ENCODE measurements at regions not wholly inside any gene's neighbourhood (a gene's known extent, or its start where the extent isn't known, plus 50 kb on each side); places are given as distances from the start of the nearest gene placed in this dataset.

DNA sequence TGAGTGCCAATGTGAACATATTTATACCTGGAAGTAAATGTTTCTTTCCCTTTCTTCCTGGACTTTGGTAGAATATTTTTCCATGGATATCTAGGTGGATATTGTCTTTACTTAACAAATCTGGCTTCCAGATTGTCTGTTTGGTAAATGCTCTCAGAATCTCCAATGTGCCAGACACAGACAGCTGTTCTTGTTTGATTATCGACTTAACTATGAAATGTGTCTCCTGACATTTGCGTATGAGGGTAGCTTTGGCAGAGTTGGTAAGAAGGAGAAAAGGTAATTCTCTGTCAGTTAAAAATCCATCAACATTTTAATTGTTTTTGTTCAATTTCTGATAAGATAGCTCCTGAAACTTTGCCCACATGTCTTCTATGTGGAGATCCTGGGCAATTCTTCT lies 196.4 kb upstream of the NUDT12 start:
- TF ChIP-seq POLR2AphosphoS5 (IDR thresholded peaks at IDR 0.05): no peak
- TF ChIP-seq POLR2A (IDR thresholded peaks at IDR 0.05): no peak
- TF ChIP-seq, protein P1, sequence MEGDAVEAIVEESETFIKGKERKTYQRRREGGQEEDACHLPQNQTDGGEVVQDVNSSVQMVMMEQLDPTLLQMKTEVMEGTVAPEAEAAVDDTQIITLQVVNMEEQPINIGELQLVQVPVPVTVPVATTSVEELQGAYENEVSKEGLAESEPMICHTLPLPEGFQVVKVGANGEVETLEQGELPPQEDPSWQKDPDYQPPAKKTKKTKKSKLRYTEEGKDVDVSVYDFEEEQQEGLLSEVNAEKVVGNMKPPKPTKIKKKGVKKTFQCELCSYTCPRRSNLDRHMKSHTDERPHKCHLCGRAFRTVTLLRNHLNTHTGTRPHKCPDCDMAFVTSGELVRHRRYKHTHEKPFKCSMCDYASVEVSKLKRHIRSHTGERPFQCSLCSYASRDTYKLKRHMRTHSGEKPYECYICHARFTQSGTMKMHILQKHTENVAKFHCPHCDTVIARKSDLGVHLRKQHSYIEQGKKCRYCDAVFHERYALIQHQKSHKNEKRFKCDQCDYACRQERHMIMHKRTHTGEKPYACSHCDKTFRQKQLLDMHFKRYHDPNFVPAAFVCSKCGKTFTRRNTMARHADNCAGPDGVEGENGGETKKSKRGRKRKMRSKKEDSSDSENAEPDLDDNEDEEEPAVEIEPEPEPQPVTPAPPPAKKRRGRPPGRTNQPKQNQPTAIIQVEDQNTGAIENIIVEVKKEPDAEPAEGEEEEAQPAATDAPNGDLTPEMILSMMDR (IDR thresholded peaks at IDR 0.05): no peak
- TF ChIP-seq EP300 (IDR thresholded peaks at IDR 0.05): no peak
